ENCODE measurements at regions not wholly inside any gene's neighbourhood (a gene's known extent, or its start where the extent isn't known, plus 50 kb on each side); places are given as distances from the start of the nearest gene placed in this dataset.

DNA sequence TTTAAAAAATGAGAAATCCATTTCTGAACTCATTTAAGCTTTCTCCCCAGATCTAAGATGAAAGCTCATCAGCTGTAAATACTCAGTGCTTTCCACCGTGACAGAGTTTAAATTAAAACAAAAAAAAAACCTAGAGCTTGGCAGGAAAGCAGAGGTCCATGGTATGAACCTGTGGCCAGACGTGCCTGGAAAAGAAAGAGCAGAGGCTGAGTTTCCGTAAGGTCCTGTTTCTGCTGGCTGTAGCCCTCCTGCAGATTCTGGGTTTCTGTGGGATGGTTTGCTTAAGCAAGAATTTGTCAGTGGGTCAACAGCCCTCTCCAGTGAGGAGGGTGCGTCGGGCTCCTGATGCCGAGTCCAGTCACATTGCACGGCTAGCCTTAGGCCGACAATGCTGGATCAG, 383.2 kb downstream of the SAMD5 start:
- no peaks in the 10 kb centered on the region for H3K4me1 ChIP-seq
- TF ChIP-seq, protein P1, sequence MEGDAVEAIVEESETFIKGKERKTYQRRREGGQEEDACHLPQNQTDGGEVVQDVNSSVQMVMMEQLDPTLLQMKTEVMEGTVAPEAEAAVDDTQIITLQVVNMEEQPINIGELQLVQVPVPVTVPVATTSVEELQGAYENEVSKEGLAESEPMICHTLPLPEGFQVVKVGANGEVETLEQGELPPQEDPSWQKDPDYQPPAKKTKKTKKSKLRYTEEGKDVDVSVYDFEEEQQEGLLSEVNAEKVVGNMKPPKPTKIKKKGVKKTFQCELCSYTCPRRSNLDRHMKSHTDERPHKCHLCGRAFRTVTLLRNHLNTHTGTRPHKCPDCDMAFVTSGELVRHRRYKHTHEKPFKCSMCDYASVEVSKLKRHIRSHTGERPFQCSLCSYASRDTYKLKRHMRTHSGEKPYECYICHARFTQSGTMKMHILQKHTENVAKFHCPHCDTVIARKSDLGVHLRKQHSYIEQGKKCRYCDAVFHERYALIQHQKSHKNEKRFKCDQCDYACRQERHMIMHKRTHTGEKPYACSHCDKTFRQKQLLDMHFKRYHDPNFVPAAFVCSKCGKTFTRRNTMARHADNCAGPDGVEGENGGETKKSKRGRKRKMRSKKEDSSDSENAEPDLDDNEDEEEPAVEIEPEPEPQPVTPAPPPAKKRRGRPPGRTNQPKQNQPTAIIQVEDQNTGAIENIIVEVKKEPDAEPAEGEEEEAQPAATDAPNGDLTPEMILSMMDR (IDR thresholded peaks at IDR 0.05), result no peak
- no peak for DNase-seq (ENCODE audit: low spot score in 2 of 2)
- H3K9me3 ChIP-seq, result no peaks in the 10 kb centered on the region
- no peak overlapping the region for H3K27ac ChIP-seq
- no peaks in the 10 kb centered on the region for H3K36me3 ChIP-seq
- no peaks in the 10 kb centered on the region for H3K27me3 ChIP-seq
- intact Hi-C loops (cut with DNase I), result no loop called here
- no peak overlapping the region for H3K4me3 ChIP-seq

DNA sequence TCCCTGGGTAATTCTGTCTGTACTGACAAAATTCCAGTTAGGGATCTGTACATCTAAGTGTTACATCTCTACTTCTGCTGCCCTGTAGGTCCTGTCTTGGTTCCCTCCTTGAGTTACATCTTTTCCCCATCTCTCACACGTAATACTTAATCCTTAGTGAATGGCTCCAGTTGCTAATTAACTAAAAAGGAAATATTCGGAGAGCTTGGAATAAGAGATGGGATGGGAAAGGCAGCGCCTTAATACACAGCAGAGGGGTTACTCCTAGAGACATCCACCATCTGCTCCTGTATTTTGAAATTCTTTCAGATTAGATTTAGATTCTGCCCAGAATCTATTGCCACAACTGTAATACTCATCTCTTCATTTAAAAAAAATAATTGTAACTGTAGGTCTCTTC, 384.0 kb downstream of the SAMD5 start:
- Histone ChIP-seq H3K4me1 (no peaks in the 10 kb centered on the region), H3K9me3 (no peaks in the 10 kb centered on the region), H3K36me3 (no peaks in the 10 kb centered on the region), H3K27ac (no peak overlapping the region), H3K27me3 (no peaks in the 10 kb centered on the region), H3K4me3 (no peak overlapping the region)
- TF ChIP-seq, protein P1 (IDR thresholded peaks at IDR 0.05), result no peak
- DNase-seq (ENCODE audit: low spot score in 2 of 2), result no peak
- intact Hi-C loops (cut with DNase I), result no loop called here

DNA sequence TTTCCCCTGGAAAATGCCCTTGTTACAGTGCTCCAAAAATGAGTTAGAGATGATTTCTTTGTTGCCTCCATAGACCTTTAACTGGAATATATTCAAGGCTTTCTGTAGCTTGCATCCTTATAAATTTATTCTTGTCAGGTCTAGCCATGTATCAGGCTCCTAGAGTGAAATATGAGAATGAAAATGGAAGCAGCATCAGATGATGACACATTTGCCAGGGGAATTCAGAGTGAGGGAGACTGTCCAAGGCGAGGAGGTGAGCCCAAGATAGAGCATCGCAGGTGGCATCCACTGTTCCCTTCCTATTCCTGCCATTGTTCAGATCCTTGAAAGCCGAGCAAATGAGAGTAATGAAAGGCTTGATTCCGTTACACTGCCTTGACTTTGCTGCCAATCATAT, 386.8 kb downstream of the SAMD5 start:
- Histone ChIP-seq H3K4me3 (no peak overlapping the region), H3K27me3 (no peaks in the 10 kb centered on the region), H3K36me3 (no peaks in the 10 kb centered on the region), H3K9me3 (no peaks in the 10 kb centered on the region), H3K27ac (no peak overlapping the region), H3K4me1 (no peaks in the 10 kb centered on the region)
- TF ChIP-seq, protein P1 (IDR thresholded peaks at IDR 0.05), result no peak
- no peak for DNase-seq (ENCODE audit: low spot score in 2 of 2)
- intact Hi-C loops (cut with DNase I), result no loop called here

DNA sequence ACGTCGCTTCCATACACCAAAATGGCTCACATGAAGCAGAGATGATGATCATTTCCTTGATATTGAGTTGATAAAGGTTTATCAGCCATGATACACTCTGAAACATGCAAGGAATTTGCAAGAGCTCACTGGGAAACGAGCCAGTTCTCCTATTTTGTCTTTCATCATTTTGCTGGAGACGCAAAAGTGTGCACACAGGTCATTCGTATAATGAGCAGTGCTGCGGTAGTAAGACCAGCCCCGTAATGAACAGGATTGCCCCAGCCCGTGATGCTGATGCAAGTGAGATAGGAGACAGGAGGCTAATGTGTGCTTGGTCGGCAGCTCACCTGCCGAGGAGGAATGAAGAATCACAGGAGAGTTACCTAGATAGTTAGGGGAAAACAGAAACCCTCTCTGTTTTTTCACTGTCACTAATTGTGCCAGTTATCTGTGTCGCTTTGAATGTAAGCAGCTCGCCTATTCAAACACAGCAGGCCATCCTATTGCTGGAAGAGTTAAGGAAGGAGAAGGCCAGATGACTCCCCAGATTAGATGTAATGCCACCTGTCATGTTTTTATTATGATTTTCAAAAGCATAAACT, 391.8 kb downstream of the SAMD5 start:
- intact Hi-C loops (cut with DNase I), result no loop called here
- TF ChIP-seq, protein P1 (IDR thresholded peaks at IDR 0.05), result no peak
- Histone ChIP-seq H3K4me1 (no peaks in the 10 kb centered on the region), H3K4me3 (no peak overlapping the region), H3K36me3 (no peaks in the 10 kb centered on the region), H3K27ac (no peak overlapping the region), H3K27me3 (no peaks in the 10 kb centered on the region), H3K9me3 (no peaks in the 10 kb centered on the region)
- DNase-seq (ENCODE audit: low spot score in 2 of 2), result no peak

DNA sequence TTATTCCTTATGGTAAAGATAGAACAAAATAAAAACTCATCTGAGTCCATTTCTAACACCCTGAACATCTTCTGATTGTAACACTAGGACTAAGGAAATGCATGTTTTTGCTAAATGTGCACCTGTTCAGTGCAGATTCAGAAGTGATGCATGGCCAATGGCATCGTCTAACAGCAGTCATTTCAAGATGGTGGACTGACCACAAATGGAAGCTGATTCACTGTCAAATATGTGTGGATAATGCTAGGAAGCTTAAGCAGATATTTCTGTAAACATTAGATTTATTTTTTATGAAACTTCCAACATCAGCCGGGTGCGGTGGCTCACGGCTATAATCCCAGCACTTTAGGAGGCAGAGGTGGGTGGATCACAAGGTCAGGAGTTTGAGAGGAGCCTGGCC, 394.8 kb downstream of the SAMD5 start:
- intact Hi-C loops (cut with DNase I), result no loop called here
- H3K4me3 ChIP-seq, result no peak overlapping the region
- no peaks in the 10 kb centered on the region for H3K4me1 ChIP-seq
- DNase-seq (ENCODE audit: low spot score in 2 of 2), result no peak
- TF ChIP-seq, protein P1 (IDR thresholded peaks at IDR 0.05), result no peak
- H3K9me3 ChIP-seq, result no peaks in the 10 kb centered on the region
- H3K36me3 ChIP-seq, result no peaks in the 10 kb centered on the region
- H3K27me3 ChIP-seq, result no peaks in the 10 kb centered on the region
- H3K27ac ChIP-seq, result no peak overlapping the region

DNA sequence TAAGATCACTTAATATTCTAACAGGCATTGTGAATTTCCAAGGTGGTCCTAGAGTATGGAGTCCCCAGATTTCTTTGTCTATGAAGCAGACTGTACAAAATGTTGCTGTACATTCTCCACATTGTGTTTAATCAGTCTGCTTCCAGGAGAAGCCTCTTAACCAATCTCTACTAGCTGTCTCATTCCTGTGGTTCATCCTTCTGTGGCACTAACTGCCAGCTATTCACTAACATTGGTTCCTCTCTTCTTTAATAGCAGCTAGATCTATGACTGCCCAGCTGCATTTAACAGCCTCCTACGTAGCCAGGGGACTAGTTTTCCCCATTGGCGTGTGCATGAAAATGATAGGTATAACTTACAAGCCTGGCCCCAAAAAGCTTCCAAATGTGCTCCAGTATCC, 395.4 kb downstream of the SAMD5 start:
- Histone ChIP-seq H3K27me3 (no peaks in the 10 kb centered on the region), H3K4me1 (no peaks in the 10 kb centered on the region), H3K27ac (no peak overlapping the region), H3K4me3 (no peak overlapping the region), H3K36me3 (no peaks in the 10 kb centered on the region), H3K9me3 (no peaks in the 10 kb centered on the region)
- DNase-seq (ENCODE audit: low spot score in 2 of 2), result no peak
- TF ChIP-seq, protein P1 (IDR thresholded peaks at IDR 0.05), result no peak
- intact Hi-C loops (cut with DNase I), result no loop called here

Measured in ascending aorta (tissue), 2 donors.